ES-I3 (cell line): ENCODE measurements at regions not wholly inside any gene's neighbourhood (a gene's known extent, or its start where the extent isn't known, plus 50 kb on each side); places are given as distances from the start of the nearest gene placed in this dataset.
"Not testable (repeated sequence)": the region's sequence is repeated elsewhere in the genome, so short reads cannot be mapped to it uniquely, and the experiment has no call there.

Experiments
- H3K36me3 ChIP-seq: 2 replicates; pipeline ENCODE4 v1.6.1; 2013; ENCODE audit warnings: mild to moderate bottlenecking, low read length, control low read depth, moderate library complexity; ENCODE audit not compliant: insufficient read depth
- H3K4me1 ChIP-seq: 2 replicates; pipeline ENCODE4 v1.6.1; 2013; ENCODE audit warnings: mild to moderate bottlenecking, control low read depth, low read length; ENCODE audit not compliant: insufficient read depth
- H3K9ac ChIP-seq: 2 replicates; pipeline ENCODE4 v1.6.1; 2013; ENCODE audit warnings: low read depth, mild to moderate bottlenecking, low read length, moderate library complexity
- H3K9me3 ChIP-seq: 2 replicates; pipeline ENCODE4 v1.6.1; 2013; ENCODE audit warnings: mild to moderate bottlenecking, low read length, moderate library complexity; ENCODE audit not compliant: control insufficient read depth, insufficient read depth

GRCh38 chr5:57368010-57368409 is 114.6 kb downstream of the ACTBL2 start:
- no peaks in the 10 kb centered on the region for H3K36me3 ChIP-seq
- no peaks in the 10 kb centered on the region for H3K9me3 ChIP-seq
- no peak overlapping the region for H3K9ac ChIP-seq
- H3K4me1 ChIP-seq: no peaks in the 10 kb centered on the region

- H3K9me3 ChIP-seq: no peaks in the 10 kb centered on the region
- H3K4me1 ChIP-seq: no peaks in the 10 kb centered on the region
- H3K9ac ChIP-seq: no peak overlapping the region
These were observed 115.9 kb downstream of the ACTBL2 start for GRCh38 chr5:57366744-57367143.

DNA sequence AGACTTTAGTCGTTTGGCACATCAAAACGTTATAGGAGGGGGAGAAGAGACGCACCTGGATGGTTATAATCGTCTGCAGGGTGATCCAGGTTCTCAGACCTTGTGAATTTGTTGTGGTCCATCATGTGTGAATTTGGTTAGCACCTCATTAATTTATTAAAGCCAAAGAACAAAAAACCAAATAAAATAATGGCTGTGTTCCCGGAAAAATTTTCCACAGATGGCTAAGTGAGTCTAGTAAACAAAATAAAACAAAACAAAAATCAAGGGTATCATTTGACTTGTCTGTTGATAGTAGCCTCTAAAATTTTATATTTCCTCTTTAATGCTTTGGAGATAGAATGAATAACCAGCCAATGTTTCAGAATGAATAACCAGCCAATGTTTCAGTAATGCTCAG is 119.7 kb downstream of the ACTBL2 start:
- no peak overlapping the region for H3K9ac ChIP-seq
- H3K36me3 ChIP-seq: no peaks in the 10 kb centered on the region
- no peaks in the 10 kb centered on the region for H3K4me1 ChIP-seq
- peaks cover 3% of the 10 kb centered on the region; the same call in 1 of the 2 replicates for H3K9me3 ChIP-seq

More at GRCh38 chr5:57366744-57367143, 115.9 kb downstream of the ACTBL2 start:
- no peaks in the 10 kb centered on the region for H3K36me3 ChIP-seq

GRCh38 chr5:57360871-57361270 is 121.7 kb downstream of the ACTBL2 start:
- Histone ChIP-seq H3K9ac (no peak overlapping the region), H3K9me3 (peaks cover 3% of the 10 kb centered on the region; the same call in 1 of the 2 replicates), H3K4me1 (no peaks in the 10 kb centered on the region), H3K36me3 (no peaks in the 10 kb centered on the region)

DNA sequence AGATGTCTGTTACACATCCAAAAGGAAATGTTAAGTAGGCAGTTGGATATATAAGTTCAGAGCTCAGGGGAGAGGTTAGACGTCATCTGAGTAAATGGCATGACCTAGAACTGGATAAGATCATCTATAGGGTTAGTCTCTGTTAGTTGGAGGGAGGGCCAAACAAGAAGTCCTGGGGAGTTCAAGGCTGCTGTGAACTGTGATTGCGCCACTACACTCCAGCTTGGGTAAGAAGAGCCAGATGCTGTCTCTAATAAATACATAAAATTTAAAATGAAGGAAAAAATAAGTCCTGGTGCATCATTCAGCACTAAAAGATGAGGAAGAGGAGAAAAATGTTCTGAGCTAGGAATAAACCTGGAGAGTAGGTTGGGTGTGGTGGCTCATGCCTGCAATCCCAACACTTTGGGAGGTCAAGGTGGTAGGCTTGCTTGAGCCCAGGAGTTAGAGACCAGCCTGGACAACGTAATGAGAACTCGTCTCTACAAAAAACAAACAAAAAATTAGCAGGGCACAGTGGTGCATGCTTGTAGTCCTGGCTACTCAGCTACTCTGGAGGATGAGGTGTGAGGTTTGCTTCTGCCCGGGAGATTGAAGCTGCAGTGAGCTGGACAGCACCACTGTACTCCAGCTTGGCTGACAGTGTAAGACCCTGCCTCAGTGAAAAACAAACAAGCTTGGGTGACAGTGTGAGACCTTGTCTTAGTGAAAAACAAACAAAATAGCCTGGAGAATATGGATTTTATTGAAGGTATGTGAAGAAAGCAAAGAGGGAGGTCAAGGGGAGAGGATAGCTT is 123.6 kb downstream of the ACTBL2 start:
- H3K9me3 ChIP-seq: peaks cover 3% of the 10 kb centered on the region; the same call in 1 of the 2 replicates
- no peak overlapping the region for H3K9ac ChIP-seq
- no peaks in the 10 kb centered on the region for H3K36me3 ChIP-seq
- no peaks in the 10 kb centered on the region for H3K4me1 ChIP-seq

- not testable (repeated sequence) for H3K9me3 ChIP-seq, H3K4me1 ChIP-seq, H3K36me3 ChIP-seq
- H3K9ac ChIP-seq: peak overlapping the region; percentile 42; the same call in 1 of the 2 replicates
These were observed 125.8 kb downstream of the ACTBL2 start for GRCh38 chr5:57356850-57357249.

DNA sequence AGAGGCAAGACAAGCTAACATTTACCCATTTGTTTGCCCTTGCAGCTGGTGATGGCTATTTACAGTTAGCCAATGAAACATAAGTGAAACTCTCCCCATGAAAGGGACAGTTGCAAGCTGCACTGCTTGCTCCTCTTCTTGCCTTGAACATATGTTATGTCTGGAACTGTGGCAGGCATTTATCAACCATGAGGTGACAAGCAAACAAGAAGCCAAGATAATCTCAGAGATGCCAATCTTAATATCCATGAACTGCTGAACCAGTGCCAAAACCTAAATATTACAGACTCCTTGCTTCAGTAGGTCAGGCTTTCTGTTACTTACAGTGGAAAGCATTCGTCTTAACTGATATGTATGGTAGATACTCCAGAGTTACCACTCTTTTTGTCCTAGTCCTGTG is 133.4 kb downstream of the ACTBL2 start:
- Histone ChIP-seq H3K36me3 (no peaks in the 10 kb centered on the region), H3K4me1 (no peaks in the 10 kb centered on the region), H3K9ac (no peak overlapping the region), H3K9me3 (no peaks in the 10 kb centered on the region)

GRCh38 chr5:57348376-57349140 is 134.1 kb downstream of the ACTBL2 start:
- Histone ChIP-seq H3K9ac (no peak overlapping the region), H3K36me3 (no peaks in the 10 kb centered on the region), H3K4me1 (no peaks in the 10 kb centered on the region), H3K9me3 (no peaks in the 10 kb centered on the region)

GRCh38 chr5:57346328-57346727 is 136.3 kb downstream of the ACTBL2 start:
- no peaks in the 10 kb centered on the region for H3K9me3 ChIP-seq
- no peaks in the 10 kb centered on the region for H3K4me1 ChIP-seq
- no peaks in the 10 kb centered on the region for H3K36me3 ChIP-seq
- H3K9ac ChIP-seq: no peak overlapping the region

GRCh38 chr5:57341380-57341979 is 141.1 kb downstream of the ACTBL2 start:
- Histone ChIP-seq H3K9me3 (no peaks in the 10 kb centered on the region), H3K9ac (no peak overlapping the region), H3K36me3 (no peaks in the 10 kb centered on the region), H3K4me1 (no peaks in the 10 kb centered on the region)

- H3K9ac ChIP-seq: no peak overlapping the region
- H3K9me3 ChIP-seq: no peaks in the 10 kb centered on the region
- no peaks in the 10 kb centered on the region for H3K4me1 ChIP-seq
- H3K36me3 ChIP-seq: no peaks in the 10 kb centered on the region
These were observed 141.9 kb downstream of the ACTBL2 start for GRCh38 chr5:57340681-57341080.

DNA sequence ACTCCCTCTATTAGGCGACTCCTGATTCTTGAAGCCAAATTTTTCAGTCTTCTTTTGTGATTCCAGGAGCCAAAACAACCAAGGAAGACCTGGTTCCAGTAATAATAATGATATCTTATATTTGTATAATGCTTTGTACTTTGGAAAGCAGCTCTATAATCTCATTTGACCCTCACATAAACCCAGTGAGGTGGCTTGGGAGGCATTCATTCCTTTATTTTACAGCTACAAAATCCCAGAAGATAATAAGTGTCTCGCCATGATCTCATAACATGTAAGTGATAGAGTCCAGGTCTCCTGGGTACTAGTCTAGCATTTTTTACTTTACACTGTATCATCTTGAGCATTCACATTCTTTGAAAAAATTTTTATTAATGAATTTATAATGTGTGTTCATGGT is 143.1 kb downstream of the ACTBL2 start:
- H3K36me3 ChIP-seq: no peaks in the 10 kb centered on the region
- H3K9me3 ChIP-seq: no peaks in the 10 kb centered on the region
- no peak overlapping the region for H3K9ac ChIP-seq
- no peaks in the 10 kb centered on the region for H3K4me1 ChIP-seq

GRCh38 chr5:57338868-57339340 is 143.7 kb downstream of the ACTBL2 start:
- Histone ChIP-seq H3K4me1 (no peaks in the 10 kb centered on the region), H3K9ac (no peak overlapping the region), H3K9me3 (no peaks in the 10 kb centered on the region), H3K36me3 (no peaks in the 10 kb centered on the region)

DNA sequence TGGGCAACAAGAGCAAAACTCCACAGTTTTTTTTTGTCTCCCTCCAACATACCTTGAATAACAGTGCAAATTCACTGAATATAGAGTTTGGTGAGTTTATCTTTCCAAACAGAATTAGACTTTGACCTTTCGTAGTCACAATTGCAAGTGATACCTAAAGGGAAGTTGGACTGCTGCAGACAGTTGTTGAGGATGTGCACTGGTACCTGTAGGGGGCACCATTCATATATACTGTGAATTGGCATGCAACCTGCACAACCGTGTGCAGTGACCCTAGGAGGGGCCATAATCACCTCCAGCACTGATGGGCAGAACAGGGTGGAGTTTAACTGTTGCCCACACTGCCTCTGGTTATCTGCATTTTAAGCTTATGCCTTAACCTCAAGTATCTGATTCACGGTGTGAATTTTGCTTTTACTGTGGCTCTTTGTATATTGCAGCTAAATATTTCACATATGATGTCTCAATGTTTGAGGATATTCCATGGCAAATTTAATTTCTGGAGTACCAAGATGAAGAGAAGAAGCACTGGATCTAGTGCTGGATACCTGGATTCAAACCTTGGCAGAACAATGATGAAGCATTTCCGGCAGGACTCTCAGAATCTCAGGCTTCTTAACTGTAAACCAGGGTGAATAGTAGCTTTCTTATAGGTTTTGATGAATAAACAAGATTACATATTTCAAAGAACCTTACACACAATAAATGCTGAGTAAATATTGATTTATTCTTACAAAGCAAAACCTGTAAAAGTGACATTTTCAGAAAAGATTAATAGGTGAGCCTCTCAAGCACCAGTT is 144.3 kb downstream of the ACTBL2 start:
- no peaks in the 10 kb centered on the region for H3K4me1 ChIP-seq

More for the DNA sequence above, 144.3 kb downstream of the ACTBL2 start:
- Histone ChIP-seq H3K36me3 (no peaks in the 10 kb centered on the region), H3K9me3 (no peaks in the 10 kb centered on the region), H3K9ac (no peak overlapping the region)
